Nephron progenitor cell (in vitro differentiated cells): ENCODE measurements at regions not wholly inside any gene's neighbourhood (a gene's known extent, or its start where the extent isn't known, plus 50 kb on each side); places are given as distances from the start of the nearest gene placed in this dataset.

Experiments used
- DNase-seq: peaks from one replicate; pipeline ENCODE4 v3.0.0; 2021
- H3K27ac Mint-ChIP-seq: 2 replicates; pipeline ENCODE4 v1.8.0; 2021; ENCODE audit warnings: mild to moderate bottlenecking, moderate library complexity, mixed read lengths
- H3K27me3 Mint-ChIP-seq: 2 replicates; pipeline ENCODE4 v1.8.0; 2021; ENCODE audit warnings: mild to moderate bottlenecking, low read depth, mixed read lengths; ENCODE audit not compliant: poor library complexity
- H3K36me3 Mint-ChIP-seq: 2 replicates; pipeline ENCODE4 v1.8.0; 2021; ENCODE audit warnings: low read depth, mixed read lengths
- H3K4me1 Mint-ChIP-seq: 2 replicates; pipeline ENCODE4 v1.8.0; 2021; ENCODE audit warnings: mixed read lengths
- H3K4me3 Mint-ChIP-seq: 2 replicates; pipeline ENCODE4 v1.8.0; 2021; ENCODE audit warnings: mild to moderate bottlenecking, moderate library complexity, mixed read lengths
- H3K9me3 Mint-ChIP-seq: 2 replicates; pipeline ENCODE4 v1.8.0; 2021; ENCODE audit warnings: mild to moderate bottlenecking, moderate library complexity, mixed read lengths
- CTCF ChIP-seq: fragments of 200-600 bp; sonication (generic); IDR thresholded peaks from 2 replicates; pipeline ENCODE4 v1.5.0; 2021; ENCODE audit warnings: antibody characterized with exemption

DNA sequence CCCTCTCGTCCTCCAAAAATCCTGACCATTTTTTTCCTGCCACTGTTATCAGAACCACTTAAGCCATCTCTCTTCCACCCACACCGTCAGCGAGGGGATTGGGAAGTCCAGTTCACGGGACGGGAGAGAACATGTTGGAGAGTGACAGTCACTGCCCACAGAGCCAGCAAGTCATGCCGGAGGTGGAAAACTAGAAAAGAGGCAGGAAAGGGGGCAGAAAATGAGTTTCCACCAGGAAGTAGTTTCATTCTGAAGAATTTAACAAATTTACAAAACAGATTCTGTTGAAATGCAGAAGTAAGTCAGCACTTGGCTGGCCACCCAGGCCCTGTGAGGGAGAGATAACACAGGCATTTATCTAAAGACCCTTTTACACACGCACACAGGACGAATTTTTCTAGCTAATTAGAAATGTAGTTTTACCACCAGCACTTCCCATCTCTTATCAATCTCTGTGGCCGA lies 431.3 kb downstream of the TSN start:
- no peaks in the 10 kb centered on the region for H3K9me3 Mint-ChIP-seq
- H3K4me1 Mint-ChIP-seq = no peaks in the 10 kb centered on the region
- H3K27ac Mint-ChIP-seq = no peak overlapping the region
- no peak for TF ChIP-seq CTCF
- no peak overlapping the region for H3K4me3 Mint-ChIP-seq
- no peaks in the 10 kb centered on the region for H3K36me3 Mint-ChIP-seq
- peaks cover 14% of the 10 kb centered on the region for H3K27me3 Mint-ChIP-seq
- DNase-seq = no peak

GRCh38 chr2:122191331-122191730 lies 435.9 kb downstream of the TSN start:
- H3K4me1 Mint-ChIP-seq = no peaks in the 10 kb centered on the region
- H3K4me3 Mint-ChIP-seq = no peak overlapping the region
- no peaks in the 10 kb centered on the region for H3K36me3 Mint-ChIP-seq
- DNase-seq = peak; percentile 38
- TF ChIP-seq CTCF = peak; percentile 44
- H3K27me3 Mint-ChIP-seq = peaks cover 18% of the 10 kb centered on the region
- no peaks in the 10 kb centered on the region for H3K9me3 Mint-ChIP-seq
- no peak overlapping the region for H3K27ac Mint-ChIP-seq

DNA sequence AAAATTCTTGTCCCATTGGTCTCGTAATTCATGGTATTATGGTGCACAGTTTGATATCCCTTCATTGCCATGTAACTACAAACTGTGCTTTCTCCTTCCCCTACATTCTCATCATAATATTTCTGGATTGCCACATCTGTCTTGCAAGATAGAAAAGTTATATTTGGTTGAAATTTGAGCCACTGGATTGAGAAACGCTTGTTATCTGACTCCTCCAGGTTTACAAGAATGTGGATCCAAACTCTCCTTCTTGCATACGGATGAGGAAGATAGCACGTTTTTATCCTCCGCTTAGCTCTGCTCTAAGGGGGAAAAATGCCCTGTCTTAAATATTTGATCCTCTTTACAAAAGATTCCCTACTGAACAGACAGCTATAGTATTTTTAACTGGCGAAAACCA lies 438.2 kb downstream of the TSN start:
- Mint-ChIP-seq H3K9me3 (no peaks in the 10 kb centered on the region), H3K36me3 (no peaks in the 10 kb centered on the region), H3K27ac (no peak overlapping the region), H3K4me1 (no peaks in the 10 kb centered on the region), H3K27me3 (peaks cover 11% of the 10 kb centered on the region), H3K4me3 (no peak overlapping the region)
- no peak for TF ChIP-seq CTCF
- no peak for DNase-seq

GRCh38 chr2:122194546-122194945 lies 439.1 kb downstream of the TSN start:
- H3K9me3 Mint-ChIP-seq = no peaks in the 10 kb centered on the region
- H3K4me3 Mint-ChIP-seq = no peak overlapping the region
- no peak overlapping the region for H3K27ac Mint-ChIP-seq
- peaks cover 6% of the 10 kb centered on the region for H3K27me3 Mint-ChIP-seq
- no peaks in the 10 kb centered on the region for H3K36me3 Mint-ChIP-seq
- no peaks in the 10 kb centered on the region for H3K4me1 Mint-ChIP-seq
- TF ChIP-seq CTCF = no peak
- DNase-seq = no peak

GRCh38 chr2:122203523-122203922 lies 448.1 kb downstream of the TSN start:
- no peak for TF ChIP-seq CTCF
- Mint-ChIP-seq H3K27ac (no peak overlapping the region), H3K36me3 (no peaks in the 10 kb centered on the region), H3K4me3 (no peak overlapping the region), H3K27me3 (peaks cover 7% of the 10 kb centered on the region), H3K4me1 (no peaks in the 10 kb centered on the region), H3K9me3 (no peaks in the 10 kb centered on the region)
- DNase-seq = no peak

- Mint-ChIP-seq H3K36me3 (no peaks in the 10 kb centered on the region), H3K27ac (no peak overlapping the region)
Measured at GRCh38 chr2:122205641-122206040, 450.2 kb downstream of the TSN start.

More at GRCh38 chr2:122205641-122206040, 450.2 kb downstream of the TSN start:
- Mint-ChIP-seq H3K4me1 (no peaks in the 10 kb centered on the region), H3K4me3 (no peak overlapping the region), H3K27me3 (peaks cover 7% of the 10 kb centered on the region), H3K9me3 (no peaks in the 10 kb centered on the region)
- no peak for TF ChIP-seq CTCF
- no peak for DNase-seq
